Smooth muscle cell (in vitro differentiated cells): ENCODE measurements at regions not wholly inside any gene's neighbourhood (a gene's known extent, or its start where the extent isn't known, plus 50 kb on each side); places are given as distances from the start of the nearest gene placed in this dataset.

Source experiments
- DNase-seq: peaks from one replicate; lab custom pipeline; 2025; ENCODE audit not compliant: unreplicated experiment; lab: John Stamatoyannopoulos, UW
- H2AFZ ChIP-seq: fragments of 200-600 bp; sonication (generic); 2 replicates; pipeline ENCODE4 v1.6.0; 2016; ENCODE audit warnings: antibody characterized with exemption, low read depth, mild to moderate bottlenecking
- H3F3A ChIP-seq: fragments of 200-600 bp; sonication (generic); 2 replicates; pipeline ENCODE4 v1.6.0; 2017; ENCODE audit warnings: antibody characterized with exemption, low read depth
- H3K27ac ChIP-seq: fragments of 200-600 bp; sonication (generic); 2 replicates; pipeline ENCODE4 v1.5.1; 2016; ENCODE audit warnings: low read depth, mild to moderate bottlenecking
- H3K27me3 ChIP-seq: fragments of 200-600 bp; sonication (generic); 2 replicates; pipeline ENCODE4 v1.6.1; 2016; ENCODE audit warnings: low read depth, mild to moderate bottlenecking
- H3K36me3 ChIP-seq: fragments of 200-600 bp; sonication (generic); 2 replicates; pipeline ENCODE4 v1.5.1; 2016; ENCODE audit warnings: low read depth
- H3K4me1 ChIP-seq: fragments of 200-600 bp; sonication (generic); 2 replicates; pipeline ENCODE4 v1.5.1; 2016; ENCODE audit warnings: low read depth
- H3K4me2 ChIP-seq: fragments of 200-600 bp; sonication (generic); 2 replicates; pipeline ENCODE4 v1.6.0; 2016; ENCODE audit warnings: mild to moderate bottlenecking
- H3K4me3 ChIP-seq: fragments of 200-600 bp; sonication (generic); 2 replicates; pipeline ENCODE4 v1.5.1; 2016; ENCODE audit warnings: mild to moderate bottlenecking
- H3K79me2 ChIP-seq: fragments of 200-600 bp; sonication (generic); 2 replicates; pipeline ENCODE4 v1.6.0; 2016; ENCODE audit warnings: low read depth, mild to moderate bottlenecking
- H3K9ac ChIP-seq: fragments of 200-600 bp; sonication (generic); 2 replicates; pipeline ENCODE4 v1.6.0; 2016; ENCODE audit warnings: low read depth
- H3K9me3 ChIP-seq: fragments of 200-600 bp; sonication (generic); replicated peaks from 2 replicates; pipeline ENCODE4 v1.5.1; 2016; ENCODE audit warnings: low read depth
- H4K20me1 ChIP-seq: fragments of 200-600 bp; sonication (generic); 2 replicates; pipeline ENCODE4 v1.6.0; 2016; ENCODE audit warnings: low read depth
- CTCF ChIP-seq: fragments of 200-600 bp; sonication (generic); IDR thresholded peaks from 2 replicates; pipeline ENCODE4 v1.5.1; 2017; ENCODE audit warnings: borderline replicate concordance, mild to moderate bottlenecking, antibody characterized with exemption; ENCODE audit not compliant: insufficient read depth, poor library complexity, severe bottlenecking
- WGBS: methylation state at CpG from one replicate; pipeline ENCODE4 v1.1.7; 2016; ENCODE audit warnings: low lambda C conversion rate; 5-methylcytosine and 5-hydroxymethylcytosine counted together

- Histone ChIP-seq H3K79me2 (no peaks in the 10 kb centered on the region), H2AFZ (no peak overlapping the region), H3K27me3 (peaks cover 21% of the 10 kb centered on the region), H3K9me3 (no peaks in the 10 kb centered on the region), H3F3A (no peaks in the 10 kb centered on the region), H3K4me2 (no peak overlapping the region), H3K27ac (no peak overlapping the region), H4K20me1 (no peaks in the 10 kb centered on the region), H3K36me3 (no peaks in the 10 kb centered on the region), H3K4me3 (no peak overlapping the region), H3K4me1 (no peaks in the 10 kb centered on the region), H3K9ac (no peak overlapping the region)
- TF ChIP-seq CTCF: no peak
- WGBS: 62% methylated on average over 7 of the region's 7 CpGs
- no peak for DNase-seq
Measured at GRCh38 chr16:5582529-5582928, 484.9 kb upstream of the EEF2KMT start.

- H3K9me3 ChIP-seq: no peaks in the 10 kb centered on the region
- H3K4me2 ChIP-seq: no peak overlapping the region
- peaks cover 28% of the 10 kb centered on the region for H3K27me3 ChIP-seq
- no peaks in the 10 kb centered on the region for H4K20me1 ChIP-seq
- TF ChIP-seq CTCF: no peak
- H3F3A ChIP-seq: no peaks in the 10 kb centered on the region
- DNase-seq: no peak
- H3K36me3 ChIP-seq: no peaks in the 10 kb centered on the region
- no peak overlapping the region for H3K4me3 ChIP-seq
- H3K79me2 ChIP-seq: no peaks in the 10 kb centered on the region
- 62% methylated on average over 7 of the region's 7 CpGs for WGBS
- H2AFZ ChIP-seq: no peak overlapping the region
- H3K4me1 ChIP-seq: no peaks in the 10 kb centered on the region
- H3K27ac ChIP-seq: no peak overlapping the region
- no peak overlapping the region for H3K9ac ChIP-seq
Measured at GRCh38 chr16:5581908-5582307, 484.3 kb upstream of the EEF2KMT start.

- Histone ChIP-seq H3K4me3 (no peak overlapping the region), H3K27me3 (peaks cover 32% of the 10 kb centered on the region), H3K9ac (no peak overlapping the region), H3K79me2 (no peaks in the 10 kb centered on the region), H4K20me1 (no peaks in the 10 kb centered on the region), H3K9me3 (no peaks in the 10 kb centered on the region), H3K4me2 (no peak overlapping the region), H3K4me1 (no peaks in the 10 kb centered on the region), H3K36me3 (no peaks in the 10 kb centered on the region), H3K27ac (no peak overlapping the region), H3F3A (no peaks in the 10 kb centered on the region), H2AFZ (no peak overlapping the region)
- 96% methylated on average over 2 of the region's 2 CpGs for WGBS
- TF ChIP-seq CTCF: no peak
- no peak for DNase-seq
Measured at GRCh38 chr16:5581428-5581827, 483.8 kb upstream of the EEF2KMT start.

GRCh38 chr16:5580772-5581171, 483.2 kb upstream of the EEF2KMT start:
- no peak overlapping the region for H3K27ac ChIP-seq
- H3K4me3 ChIP-seq: no peak overlapping the region
- no peak overlapping the region for H3K9ac ChIP-seq
- no peaks in the 10 kb centered on the region for H3K36me3 ChIP-seq
- no peaks in the 10 kb centered on the region for H4K20me1 ChIP-seq
- no peak overlapping the region for H2AFZ ChIP-seq
- H3K9me3 ChIP-seq: no peaks in the 10 kb centered on the region
- H3K27me3 ChIP-seq: peaks cover 34% of the 10 kb centered on the region
- no peak for TF ChIP-seq CTCF
- 87% methylated on average over 6 of the region's 6 CpGs for WGBS
- H3K4me2 ChIP-seq: no peak overlapping the region
- DNase-seq: no peak
- no peaks in the 10 kb centered on the region for H3F3A ChIP-seq
- no peaks in the 10 kb centered on the region for H3K79me2 ChIP-seq
- H3K4me1 ChIP-seq: no peaks in the 10 kb centered on the region
